ENCODE measurements at regions not wholly inside any gene's neighbourhood (a gene's known extent, or its start where the extent isn't known, plus 50 kb on each side); places are given as distances from the start of the nearest gene placed in this dataset.

GRCh38 chr5:60143942-60144549 is 250.5 kb upstream of the PDE4D start:
- no peak for TF ChIP-seq CTCF (IDR thresholded peaks at IDR 0.05)
- no peak for TF ChIP-seq EZH2 (IDR thresholded peaks at IDR 0.05; ENCODE audit: borderline replicate concordance, insufficient read depth, low read depth, low read length, poor library complexity, severe bottlenecking)
